ENCODE measurements at regions not wholly inside any gene's neighbourhood (a gene's known extent, or its start where the extent isn't known, plus 50 kb on each side); places are given as distances from the start of the nearest gene placed in this dataset.

- no peak for DNase-seq (ENCODE audit: low read depth, low spot score)
- H3K4me3 ChIP-seq (ENCODE audit: low read length): no peak overlapping the region
Observed at GRCh38 chr2:22810602-22811001, 574.4 kb upstream of the KLHL29 start.

GRCh38 chr2:22812065-22812680 is 572.8 kb upstream of the KLHL29 start:
- no peak overlapping the region for H3K4me3 ChIP-seq (ENCODE audit: low read length)

DNA sequence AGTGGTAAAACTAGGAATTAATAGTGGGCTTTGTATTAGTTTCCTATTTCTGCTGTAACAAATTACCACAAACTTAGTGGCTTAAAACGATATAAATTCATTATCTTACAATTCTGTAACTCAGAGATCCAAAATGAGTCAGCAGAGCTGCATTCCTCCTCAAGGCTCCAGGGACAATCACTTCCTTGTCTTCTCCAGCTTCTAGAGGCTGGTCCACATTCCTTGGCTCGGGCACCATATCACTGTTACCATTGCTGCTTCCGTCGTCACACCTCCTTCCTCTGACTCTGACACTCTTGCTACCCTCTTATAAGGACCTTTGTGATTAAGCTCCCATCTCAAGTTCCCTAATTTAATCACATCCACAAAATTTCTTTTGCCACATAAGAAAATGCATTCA is 567.8 kb upstream of the KLHL29 start:
- no peak for DNase-seq (ENCODE audit: low read depth, low spot score)
- H3K4me3 ChIP-seq (ENCODE audit: low read length): no peak overlapping the region

More at GRCh38 chr2:22812065-22812680, 572.8 kb upstream of the KLHL29 start:
- no peak for DNase-seq (ENCODE audit: low read depth, low spot score)

DNA sequence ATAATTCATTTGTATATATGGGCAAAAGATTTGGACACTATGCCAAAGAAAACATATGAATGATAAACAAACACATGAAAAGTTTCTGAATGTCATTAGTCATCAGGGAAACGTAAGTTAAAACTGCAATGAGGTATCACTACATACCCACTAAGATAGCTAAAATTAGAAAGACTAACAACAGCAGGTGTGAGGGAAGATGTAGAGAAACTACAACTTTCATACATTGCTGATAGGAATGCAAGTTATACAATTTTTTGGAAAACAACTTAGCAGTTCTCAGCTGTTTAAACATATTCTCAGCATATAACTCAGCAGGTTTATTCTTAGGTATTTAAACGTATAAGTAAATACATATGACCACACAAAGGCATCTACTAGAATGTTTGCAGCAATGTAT is 563.5 kb upstream of the KLHL29 start:
- no peak for DNase-seq (ENCODE audit: low read depth, low spot score)
- no peak overlapping the region for H3K4me3 ChIP-seq (ENCODE audit: low read length)

DNA sequence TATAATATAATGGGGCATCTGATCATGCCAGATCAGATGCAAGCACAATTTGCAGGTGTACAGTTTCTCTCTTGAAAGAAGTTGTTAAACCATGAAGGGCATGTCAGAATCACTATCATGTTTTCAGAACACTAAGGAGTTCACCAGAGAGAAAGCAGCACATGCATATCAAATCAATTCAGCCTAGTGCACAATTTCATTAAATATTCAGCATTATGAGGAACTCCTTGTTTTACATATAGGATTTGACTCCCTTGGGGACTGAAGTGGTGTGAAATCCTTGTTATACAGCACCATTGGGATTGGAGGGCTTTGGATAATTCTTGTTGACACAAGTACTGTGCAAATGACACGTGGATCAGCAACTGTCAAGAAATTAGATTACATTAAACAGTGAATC is 562.1 kb upstream of the KLHL29 start:
- H3K4me3 ChIP-seq (ENCODE audit: low read length): no peak overlapping the region
- no peak for DNase-seq (ENCODE audit: low read depth, low spot score)

DNA sequence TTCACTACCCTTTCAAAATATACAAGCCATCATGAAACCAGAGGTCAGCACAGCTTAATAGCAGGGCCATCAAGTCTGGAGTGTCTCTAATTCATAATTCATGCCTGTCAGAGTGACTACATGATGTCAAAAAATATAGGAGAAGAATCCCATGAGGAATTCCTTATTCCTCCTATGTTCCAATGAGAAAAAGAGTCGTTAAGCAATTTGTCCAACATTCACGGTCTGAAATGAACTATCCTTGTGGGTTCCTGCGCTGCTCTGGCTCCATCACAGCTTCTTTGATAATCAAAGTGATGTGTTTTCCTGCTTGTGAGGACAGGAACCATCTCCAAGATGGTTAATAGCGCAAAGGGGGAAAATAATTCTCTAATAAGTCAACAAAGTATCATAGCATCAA is 560.4 kb upstream of the KLHL29 start:
- no peak overlapping the region for H3K4me3 ChIP-seq (ENCODE audit: low read length)
- DNase-seq (ENCODE audit: low read depth, low spot score): no peak

DNA sequence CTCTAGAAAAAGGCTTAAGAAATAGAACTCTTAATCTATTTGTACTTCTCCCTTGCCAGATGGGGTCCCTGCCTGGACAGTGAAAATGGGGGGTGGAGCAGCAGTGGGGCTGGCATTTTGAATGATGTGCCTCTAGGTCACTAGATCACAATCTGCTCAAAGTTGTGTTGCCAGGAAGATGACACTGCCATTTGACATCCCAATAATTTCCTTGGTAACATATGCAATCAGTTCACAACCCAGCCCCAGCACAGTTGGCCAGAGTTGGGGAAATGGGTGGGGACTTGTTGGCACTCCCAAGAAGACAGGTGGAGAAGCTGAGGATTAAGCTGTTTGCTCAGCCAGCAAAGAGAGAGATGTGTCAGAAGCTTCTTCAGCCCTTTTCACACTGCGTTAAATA is 558.3 kb upstream of the KLHL29 start:
- no peak for DNase-seq (ENCODE audit: low read depth, low spot score)
- no peak overlapping the region for H3K4me3 ChIP-seq (ENCODE audit: low read length)

DNA sequence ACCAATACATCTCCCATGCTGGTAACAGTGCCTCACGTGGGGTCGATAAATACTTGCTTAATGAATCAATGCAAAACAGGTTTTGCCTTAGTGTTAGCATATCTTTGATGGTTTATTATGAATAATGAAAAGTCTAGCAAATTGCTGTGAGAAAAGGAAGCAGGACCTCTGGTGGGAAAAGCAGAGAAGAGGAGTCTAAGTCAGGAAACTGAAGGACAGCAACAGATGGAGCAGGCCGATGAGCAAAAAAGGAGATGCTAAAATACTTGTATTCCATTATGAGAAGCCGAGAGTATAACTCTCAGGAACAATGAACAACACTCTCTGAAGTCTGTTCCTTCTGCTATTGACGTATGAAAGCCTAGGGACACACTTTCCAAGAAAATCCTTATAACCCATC is 555.2 kb upstream of the KLHL29 start:
- no peak overlapping the region for H3K4me3 ChIP-seq (ENCODE audit: low read length)
- no peak for DNase-seq (ENCODE audit: low read depth, low spot score)

DNA sequence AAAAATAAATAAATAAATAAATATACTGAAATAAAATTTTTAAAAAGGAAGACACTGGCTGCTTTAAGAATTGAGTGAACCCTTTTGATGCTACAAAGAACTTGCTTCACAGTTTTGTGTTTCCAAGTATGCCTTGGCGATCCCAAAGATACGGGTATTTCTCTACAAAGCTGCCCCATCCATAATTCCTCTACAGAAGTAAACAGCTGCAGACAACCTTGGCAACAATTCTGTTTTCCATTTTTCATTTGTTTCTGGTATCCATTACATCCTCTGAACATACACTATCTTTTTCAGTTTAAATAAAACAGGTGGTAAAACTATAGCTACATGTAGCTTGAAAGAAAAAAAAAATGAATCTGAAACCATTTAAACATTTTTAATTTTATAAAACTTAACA is 552.8 kb upstream of the KLHL29 start:
- DNase-seq (ENCODE audit: low read depth, low spot score): no peak
- no peak overlapping the region for H3K4me3 ChIP-seq (ENCODE audit: low read length)

DNA sequence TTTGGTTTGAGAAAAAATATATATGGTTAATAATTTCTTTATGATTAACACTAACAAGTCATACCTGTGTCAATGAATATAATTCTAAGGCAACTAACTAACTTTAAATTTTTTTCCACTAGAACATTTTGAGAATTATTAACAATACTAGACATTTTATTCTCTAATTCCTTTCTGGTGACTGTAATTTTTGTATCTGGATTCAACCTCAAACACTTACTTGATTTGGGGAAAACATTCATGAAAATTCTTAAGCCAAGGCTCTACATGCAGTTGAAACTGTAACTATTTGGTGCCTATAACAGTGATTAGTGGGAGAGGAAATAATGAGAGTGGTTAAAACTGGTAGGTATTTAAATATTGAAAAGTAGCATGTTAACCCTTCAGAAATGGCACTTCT is 546.5 kb upstream of the KLHL29 start:
- H3K4me3 ChIP-seq (ENCODE audit: low read length): no peak overlapping the region
- no peak for DNase-seq (ENCODE audit: low read depth, low spot score)

- no peak for DNase-seq (ENCODE audit: low read depth, low spot score)
- H3K4me3 ChIP-seq (ENCODE audit: low read length): no peak overlapping the region
Observed at GRCh38 chr2:22842205-22842869, 542.6 kb upstream of the KLHL29 start.

DNA sequence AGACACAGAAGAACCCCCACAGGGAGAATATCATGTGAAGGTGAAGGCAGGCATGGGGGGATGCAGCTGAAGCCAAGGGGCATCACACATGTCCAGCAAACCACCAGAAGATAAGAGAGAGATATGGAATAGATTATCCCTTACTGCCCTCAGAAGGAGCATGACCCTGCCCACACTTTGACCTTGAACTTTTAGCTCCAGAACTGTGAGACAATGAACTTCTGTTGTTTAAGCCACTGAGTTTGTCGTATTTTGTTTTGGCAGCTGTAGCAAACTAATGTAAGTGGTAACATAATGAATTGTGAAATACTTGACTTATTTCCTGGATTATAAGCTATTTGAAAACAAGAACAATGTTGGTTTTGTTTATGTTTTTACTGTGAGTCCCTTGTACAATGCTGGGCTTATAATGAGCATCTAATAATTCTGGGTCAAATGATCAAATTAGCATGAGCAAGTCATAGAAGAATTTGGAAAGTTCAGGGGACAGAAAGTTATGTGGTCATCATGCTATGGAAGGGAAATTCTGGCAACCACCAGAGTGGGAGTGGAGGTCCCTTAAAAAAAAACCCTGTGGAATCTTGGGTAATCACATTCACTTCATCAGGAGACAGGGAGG is 541.0 kb upstream of the KLHL29 start:
- no peak overlapping the region for H3K4me3 ChIP-seq (ENCODE audit: low read length)
- DNase-seq (ENCODE audit: low read depth, low spot score): no peak

DNA sequence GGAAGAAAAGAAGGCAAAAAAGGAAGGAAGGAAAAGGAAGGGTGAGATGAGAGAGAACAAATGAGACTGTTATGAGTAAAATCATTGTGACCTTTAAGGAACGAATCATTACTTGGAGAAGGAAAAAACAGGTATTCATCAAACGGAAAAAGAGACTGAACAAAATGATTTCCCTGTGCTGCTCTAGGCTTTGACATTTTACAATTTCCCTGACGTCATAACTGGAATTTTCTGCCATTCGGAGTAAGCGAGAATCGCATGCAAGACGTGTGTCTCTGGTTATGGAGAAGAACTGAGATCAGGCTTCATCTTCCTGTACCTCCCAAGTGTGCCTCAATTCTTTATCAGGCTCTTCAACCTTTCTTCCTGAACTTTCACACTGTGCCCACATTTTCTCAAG is 534.7 kb upstream of the KLHL29 start:
- no peak for DNase-seq (ENCODE audit: low read depth, low spot score)

DNA sequence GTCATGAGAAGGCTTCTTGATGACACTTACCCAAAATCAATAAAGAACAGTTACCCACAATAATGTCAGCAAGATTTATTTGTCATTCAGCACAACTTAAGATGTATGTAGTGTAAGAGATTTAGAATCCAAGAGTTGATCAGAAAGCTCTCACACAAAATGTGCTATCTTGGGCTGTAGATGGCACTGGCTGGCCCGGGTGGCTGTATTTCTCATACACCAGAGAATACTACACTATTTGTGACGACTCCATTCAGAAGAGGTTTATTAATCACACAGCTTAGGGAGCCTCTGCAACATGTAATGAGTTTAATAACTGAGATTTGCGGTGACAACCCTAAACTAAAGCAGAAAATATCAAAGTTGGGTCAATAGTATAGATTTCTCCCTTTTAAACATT is 530.4 kb upstream of the KLHL29 start:
- DNase-seq (ENCODE audit: low read depth, low spot score): no peak
- H3K4me3 ChIP-seq (ENCODE audit: low read length): no peak overlapping the region

More for the DNA sequence above, 534.7 kb upstream of the KLHL29 start:
- no peak overlapping the region for H3K4me3 ChIP-seq (ENCODE audit: low read length)

DNA sequence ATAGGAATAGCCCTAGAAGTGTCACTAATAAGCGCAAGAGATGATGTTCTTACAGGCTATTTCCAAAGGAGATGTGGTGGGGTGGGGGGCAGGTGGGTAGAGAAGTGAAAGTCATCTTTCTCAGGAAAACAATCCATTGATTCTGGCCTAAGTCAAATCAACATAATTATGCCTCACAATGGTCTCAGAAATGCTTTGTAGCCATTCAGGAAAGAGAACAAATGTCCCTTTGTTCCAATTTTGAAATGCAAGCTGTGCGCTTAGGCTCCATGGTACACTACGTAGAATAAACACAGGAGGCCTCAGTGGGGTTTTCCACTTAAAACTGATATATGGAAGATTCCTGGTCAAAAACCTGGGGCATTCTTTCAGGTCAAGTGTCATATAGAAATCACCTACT is 529.9 kb upstream of the KLHL29 start:
- no peak for DNase-seq (ENCODE audit: low read depth, low spot score)
- no peak overlapping the region for H3K4me3 ChIP-seq (ENCODE audit: low read length)

DNA sequence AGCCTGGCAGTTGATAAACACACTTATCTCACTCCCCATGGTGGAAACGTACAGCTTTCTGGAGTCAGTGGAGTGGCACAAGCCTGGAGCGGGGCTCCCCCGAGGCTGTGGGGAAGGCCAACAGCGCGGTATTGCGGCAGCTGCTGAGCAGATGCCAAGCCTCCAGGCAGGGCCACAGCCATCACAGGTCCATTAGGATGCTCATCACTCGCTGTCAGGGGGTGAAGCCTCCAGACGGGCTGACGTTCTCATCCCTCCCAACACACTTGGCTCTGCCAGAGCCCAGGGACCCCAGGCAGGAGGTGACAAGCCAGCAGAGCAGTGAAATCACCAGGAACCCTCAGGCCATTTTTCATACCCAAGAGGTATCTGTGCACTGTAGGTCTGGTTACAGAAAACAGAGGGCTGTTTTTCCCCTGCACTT is 529.2 kb upstream of the KLHL29 start:
- no peak for DNase-seq (ENCODE audit: low read depth, low spot score)
- H3K4me3 ChIP-seq (ENCODE audit: low read length): no peak overlapping the region

DNA sequence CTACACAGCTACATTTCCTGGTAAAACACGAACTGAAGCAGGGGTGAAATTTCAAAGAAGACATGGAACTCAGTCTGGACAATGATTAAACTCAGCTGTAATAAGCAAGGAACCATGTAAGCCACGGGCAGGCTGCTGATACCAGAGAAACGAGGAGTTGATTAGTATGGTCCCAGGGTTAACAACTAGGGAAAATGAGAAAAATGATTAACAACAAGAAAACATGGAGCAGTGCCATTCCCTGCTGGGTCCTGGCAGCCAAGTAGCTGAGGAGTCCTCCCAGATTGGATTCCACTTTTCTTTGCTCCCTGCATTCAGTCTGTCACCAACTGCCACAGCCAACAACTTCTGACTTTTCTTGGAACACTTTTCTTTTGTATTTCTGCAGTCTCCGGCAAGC is 517.0 kb upstream of the KLHL29 start:
- no peak overlapping the region for H3K4me3 ChIP-seq (ENCODE audit: low read length)
- DNase-seq (ENCODE audit: low read depth, low spot score): no peak

DNA sequence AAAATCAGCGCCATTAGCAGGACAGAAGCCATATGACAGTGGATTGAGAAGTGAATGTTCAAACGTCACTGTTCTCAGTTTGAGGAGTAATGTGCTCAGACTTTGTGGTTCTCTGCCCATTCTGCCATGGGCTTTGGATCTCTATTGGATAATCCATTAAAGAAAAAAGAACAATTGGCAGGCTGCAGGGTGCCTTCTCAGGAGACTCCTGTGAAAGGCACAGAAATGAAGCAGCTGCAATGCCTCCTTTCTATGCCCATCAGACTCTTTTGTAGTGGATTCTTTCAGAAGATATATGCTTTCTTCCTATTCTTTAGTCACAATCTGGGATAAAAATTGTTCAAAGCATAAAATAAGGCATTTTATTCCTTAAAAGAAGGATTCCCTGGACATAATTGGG is 506.9 kb upstream of the KLHL29 start:
- H3K4me3 ChIP-seq (ENCODE audit: low read length): no peak overlapping the region
- DNase-seq (ENCODE audit: low read depth, low spot score): no peak

GRCh38 chr2:22879009-22879863 is 505.7 kb upstream of the KLHL29 start:
- no peak overlapping the region for H3K4me3 ChIP-seq (ENCODE audit: low read length)
- DNase-seq (ENCODE audit: low read depth, low spot score): no peak

GRCh38 chr2:22880161-22880560 is 504.8 kb upstream of the KLHL29 start:
- DNase-seq (ENCODE audit: low read depth, low spot score): no peak
- no peak overlapping the region for H3K4me3 ChIP-seq (ENCODE audit: low read length)

Measured in Jurkat, Clone E6-1 (cell line).